HepG2 (cell line): ENCODE measurements at regions not wholly inside any gene's neighbourhood (a gene's known extent, or its start where the extent isn't known, plus 50 kb on each side); places are given as distances from the start of the nearest gene placed in this dataset.

Experiments
- ATAC-seq: fragments of 200-7000 bp; cut with Tn5 transposase; 3 replicates; pipeline ENCODE4 v1.9.1; 2020; ENCODE audit warnings: mild to moderate bottlenecking, moderate library complexity
- BruUV-seq: library from RNA; stranded (reverse); fragments of 400-500 nt; replicated peaks from 2 replicates; lab custom pipeline; 2021; lab: Mats Ljungman, UMichigan
- CTCF ChIA-PET: fragments of 300-600 bp; formaldehyde crosslinking; extraction: SDS; loops from one replicate; lab custom pipeline; 2021; ENCODE audit warnings: low total read pairs, inconsistent platforms, low intra/inter-chr PET ratio; lab: Yijun Ruan, JAX
- POLR2A ChIA-PET: fragments of 350-600 bp; sonication (Branson Sonifier 250); formaldehyde crosslinking; loops from one replicate; lab custom pipeline; 2020; ENCODE audit warnings: antibody characterized with exemption, inconsistent platforms; lab: Yijun Ruan, JAX
- DNase-seq: peaks from one replicate; pipeline ENCODE4 v3.0.0-alpha.2; 2015; ENCODE audit warnings: low spot score
- FAIRE-seq: peaks from 3 replicates; lab custom pipeline; 2011; peaks lifted over from hg19 to GRCh38; lab: Jason Lieb, UNC
- H2AFZ ChIP-seq: one replicate; pipeline ENCODE4 v1.6.1; 2011; ENCODE audit warnings: low read length, inconsistent platforms
- H3K27ac ChIP-seq: fragments of 300-600 bp; 3 replicates; pipeline ENCODE4 v1.8.0; 2011; ENCODE audit warnings: mixed run types, mild to moderate bottlenecking, mixed read lengths, low read length, inconsistent platforms; ENCODE audit not compliant: insufficient read depth; ENCODE audit errors: extremely low read length
- H3K27me3 ChIP-seq, 2 experiments: fragments of 200-600 bp in 1 of 2; 2 replicates in 1 of 2; 3 replicates in 1 of 2; pipeline versions ENCODE4 v1.6.0 to v1.8.0; 2011; ENCODE audit warnings: low read length in 2 of 2, mild to moderate bottlenecking in 2 of 2, moderate library complexity in 2 of 2, inconsistent platforms in 1 of 2; ENCODE audit not compliant: insufficient read depth in 2 of 2, control insufficient read depth in 1 of 2
- H3K36me3 ChIP-seq, 2 experiments: fragments of 200-600 bp in 1 of 2; replicated peaks in 1 of 2; 2 replicates in 1 of 2; 3 replicates in 1 of 2; pipeline versions ENCODE4 v1.5.1 to v1.8.0; 2011; ENCODE audit warnings: low read length in 2 of 2, inconsistent platforms in 1 of 2; ENCODE audit not compliant: insufficient read depth in 2 of 2, control insufficient read depth in 1 of 2
- H3K4me1 ChIP-seq: 2 replicates; pipeline ENCODE4 v1.5.1; 2012; ENCODE audit warnings: low read length, inconsistent platforms; ENCODE audit not compliant: insufficient read depth
- H3K4me2 ChIP-seq: 2 replicates; pipeline ENCODE4 v1.6.0; 2011; ENCODE audit warnings: low read depth, low read length, inconsistent platforms
- H3K4me3 ChIP-seq, 3 experiments: fragments of 200-600 bp in 1 of 3; sonication (generic), shearing (Covaris generic) in 1 of 3; replicated peaks in 1 of 3; 2 replicates each; pipeline ENCODE4 v1.5.1; 2011 to 2016; ENCODE audit warnings: low read length in 3 of 3, inconsistent platforms in 2 of 3, low read depth in 2 of 3, mild to moderate bottlenecking in 2 of 3, control low read depth in 1 of 3, mixed read lengths in 1 of 3; ENCODE audit not compliant: insufficient read depth in 1 of 3
- H3K79me2 ChIP-seq: one replicate; pipeline ENCODE4 v1.6.1; 2011; ENCODE audit warnings: low read length, inconsistent platforms; ENCODE audit not compliant: insufficient read depth
- H3K9ac ChIP-seq: 2 replicates; pipeline ENCODE4 v1.6.0; 2011; ENCODE audit warnings: mild to moderate bottlenecking, low read depth, low read length, inconsistent platforms; ENCODE audit not compliant: insufficient read depth
- H3K9me3 ChIP-seq: 2 replicates; pipeline ENCODE4 v1.5.1; 2012; ENCODE audit warnings: mild to moderate bottlenecking, low read length
- H4K20me1 ChIP-seq: 2 replicates; pipeline ENCODE4 v1.6.0; 2011; ENCODE audit warnings: inconsistent platforms, mild to moderate bottlenecking, low read length, moderate library complexity; ENCODE audit not compliant: insufficient read depth
- CEBPZ ChIP-seq: IDR thresholded peaks from 2 replicates; pipeline ENCODE4 v1.6.1; 2012; ENCODE audit warnings: low read length, improper control_type of control experiment
- DPF2 ChIP-seq: sonication (generic); formaldehyde crosslinking; IDR thresholded peaks from 2 replicates; pipeline ENCODE4 v1.4.0; 2020; ENCODE audit warnings: mild to moderate bottlenecking, low read depth, missing genetic modification reagents, borderline replicate concordance
- ELF1 ChIP-seq: sonication (generic); formaldehyde crosslinking; IDR thresholded peaks from 2 replicates; pipeline ENCODE4 v1.4.0; 2020; ENCODE audit warnings: missing genetic modification reagents
- MATR3 ChIP-seq: sonication (generic); formaldehyde crosslinking; IDR thresholded peaks from 2 replicates; pipeline ENCODE4 v1.4.0; 2020; ENCODE audit warnings: missing genetic modification reagents
- MAX ChIP-seq: IDR thresholded peaks from 2 replicates; pipeline ENCODE4 v1.6.1; 2012; ENCODE audit warnings: inconsistent platforms
- NPAS2 ChIP-seq: sonication (generic); formaldehyde crosslinking; IDR thresholded peaks from 2 replicates; pipeline ENCODE4 v1.8.0; 2022; ENCODE audit warnings: mild to moderate bottlenecking, missing genetic modification reagents, borderline replicate concordance
- RCOR2 ChIP-seq: IDR thresholded peaks from 2 replicates; pipeline ENCODE4 v1.6.1; 2016; ENCODE audit warnings: missing biosample characterization, missing genetic modification reagents
- REPIN1 ChIP-seq: sonication (generic); formaldehyde crosslinking; IDR thresholded peaks from 2 replicates; pipeline ENCODE4 v1.8.0; 2022; ENCODE audit warnings: missing genetic modification reagents, low read depth, mild to moderate bottlenecking, borderline replicate concordance
- RORA ChIP-seq: sonication (generic); formaldehyde crosslinking; IDR thresholded peaks from 2 replicates; pipeline ENCODE4 v1.5.0; 2020; ENCODE audit warnings: mild to moderate bottlenecking, missing genetic modification reagents, moderate library complexity
- ZFP91 ChIP-seq: sonication (generic); formaldehyde crosslinking; IDR thresholded peaks from 2 replicates; pipeline ENCODE4 v1.9.0; 2022; ENCODE audit warnings: missing genetic modification reagents, mild to moderate bottlenecking, borderline replicate concordance
- ZNF367 ChIP-seq: sonication (generic); formaldehyde crosslinking; IDR thresholded peaks from 2 replicates; pipeline ENCODE4 v1.4.0; 2020; ENCODE audit warnings: missing genetic modification reagents, borderline replicate concordance
- ZNF704 ChIP-seq: sonication (generic); formaldehyde crosslinking; IDR thresholded peaks from 2 replicates; pipeline ENCODE4 v1.8.1; 2023; ENCODE audit warnings: mild to moderate bottlenecking, inconsistent platforms, moderate library complexity, missing genetic modification reagents, borderline replicate concordance
- WGBS: methylation state at CpG from one replicate; pipeline ENCODE4 v1.1.6; 2017; ENCODE audit warnings: low lambda C conversion rate; 5-methylcytosine and 5-hydroxymethylcytosine counted together
- in situ Hi-C: cut with HindIII; loops from 2 replicates; pipeline ENCODE4 v1.10.0; 2017; ENCODE audit warnings: low pct_unique_long_range_greater_than_20kb; ENCODE audit not compliant: extremely low pct_ligation_motif_present
- intact Hi-C: fragments of 100-400 bp; cut with micrococcal nuclease; formaldehyde crosslinking; loops from one replicate; pipeline ENCODE4 v1.10.0; 2022; ENCODE audit not compliant: unreplicated experiment

GRCh38 chr6:168828800-168829199, 387.8 kb downstream of the SMOC2 start:
- H3K4me1 ChIP-seq, result no peaks in the 10 kb centered on the region
- H4K20me1 ChIP-seq, result no peaks in the 10 kb centered on the region
- H3K4me3 ChIP-seq, result no peak overlapping the region
- CTCF ChIA-PET, result no interaction called here
- no peaks in the 10 kb centered on the region for H3K36me3 ChIP-seq
- H3K9me3 ChIP-seq, result no peaks in the 10 kb centered on the region
- DNase-seq, result no peak
- no peaks in the 10 kb centered on the region for H3K79me2 ChIP-seq
- H3K27me3 ChIP-seq, result peaks cover 3 to 23% of the 10 kb centered on the region in 2 experiments; a peak in 3 of 5 replicates
- POLR2A ChIA-PET, result no interaction called here
- no peak overlapping the region for H2AFZ ChIP-seq
- BruUV-seq, result no TSS peak
- 16% methylated on average over 2 of the region's 2 CpGs for WGBS
- H3K4me2 ChIP-seq, result no peak overlapping the region
- in situ Hi-C loops, result no loop called here
- no peak for FAIRE-seq
- no peak overlapping the region for H3K27ac ChIP-seq
- no peak for TF ChIP-seq CEBPZ
- TF ChIP-seq, all 625 proteins: peak for 0
- intact Hi-C loops, result no loop called here
- no peak overlapping the region for H3K9ac ChIP-seq
- no peak for ATAC-seq

- TF ChIP-seq ZNF367 (CRISPR knock-in tag) (no peak), NPAS2 (CRISPR knock-in tag) (no peak), RORA (CRISPR knock-in tag) (no peak), RCOR2 (CRISPR knock-in tag) (no peak), DPF2 (CRISPR knock-in tag) (no peak), ZFP91 (CRISPR knock-in tag) (no peak), ZNF704 (CRISPR knock-in tag) (no peak), MATR3 (no peak), ELF1 (CRISPR knock-in tag) (no peak), REPIN1 (no peak), MAX (no peak)
- intact Hi-C loops, result no loop called here
- CTCF ChIA-PET, result no interaction called here
- DNase-seq, result no peak
- in situ Hi-C loops, result no loop called here
- Histone ChIP-seq H3K4me1 (no peaks in the 10 kb centered on the region), H3K4me2 (no peak overlapping the region), H3K79me2 (no peaks in the 10 kb centered on the region), H3K27me3 (peaks cover 5 to 17% of the 10 kb centered on the region in 2 experiments; a peak in 3 of 5 replicates), H3K4me3 (no peak overlapping the region), H3K9ac (no peak overlapping the region), H2AFZ (no peak overlapping the region), H3K36me3 (no peaks in the 10 kb centered on the region), H4K20me1 (no peaks in the 10 kb centered on the region), H3K27ac (no peak overlapping the region), H3K9me3 (no peaks in the 10 kb centered on the region)
- POLR2A ChIA-PET, result no interaction called here
- 4% methylated on average over 3 of the region's 3 CpGs for WGBS
- no peak for FAIRE-seq
- no TSS peak for BruUV-seq
- no peak for ATAC-seq
These were observed 387.1 kb downstream of the SMOC2 start for GRCh38 chr6:168828035-168828434.
